Ishikawa (cell line): ENCODE measurements at regions not wholly inside any gene's neighbourhood (a gene's known extent, or its start where the extent isn't known, plus 50 kb on each side); places are given as distances from the start of the nearest gene placed in this dataset.

Experiments
- CEBPB ChIP-seq: IDR thresholded peaks from 2 replicates; pipeline ENCODE4 v1.6.1; 2012
- CREB1 ChIP-seq: IDR thresholded peaks from 2 replicates; pipeline ENCODE4 v1.6.1; 2012; ENCODE audit warnings: low read depth
- EGR1 ChIP-seq: IDR thresholded peaks from 2 replicates; pipeline ENCODE4 v1.6.1; 2012
- EP300 ChIP-seq: IDR thresholded peaks from 2 replicates; pipeline ENCODE4 v1.6.1; 2012; ENCODE audit warnings: borderline replicate concordance
- FOXM1 ChIP-seq: IDR thresholded peaks from 2 replicates; pipeline ENCODE4 v1.6.1; 2012; ENCODE audit warnings: low read depth, borderline replicate concordance
- MAX ChIP-seq: IDR thresholded peaks from 2 replicates; pipeline ENCODE4 v1.6.1; 2012
- NFIC ChIP-seq: IDR thresholded peaks from 2 replicates; pipeline ENCODE4 v1.6.1; 2012
- RAD21 ChIP-seq: IDR thresholded peaks from 2 replicates; pipeline ENCODE4 v1.6.1; 2012; ENCODE audit warnings: low read depth
- REST ChIP-seq: IDR thresholded peaks from 2 replicates; pipeline ENCODE4 v1.6.1; 2012; ENCODE audit warnings: low read depth, mild to moderate bottlenecking
- TAF1 ChIP-seq: IDR thresholded peaks from 2 replicates; pipeline ENCODE4 v1.6.1; 2012; ENCODE audit warnings: low read depth, mild to moderate bottlenecking
- TCF12 ChIP-seq: IDR thresholded peaks from 2 replicates; pipeline ENCODE4 v1.6.1; 2012; ENCODE audit warnings: low read depth
- TEAD4 ChIP-seq: IDR thresholded peaks from 2 replicates; pipeline ENCODE4 v1.6.1; 2012
- YY1 ChIP-seq: IDR thresholded peaks from 2 replicates; pipeline ENCODE4 v1.6.1; 2012; ENCODE audit warnings: low read depth
- ZBTB7A ChIP-seq: IDR thresholded peaks from 2 replicates; pipeline ENCODE4 v1.6.1; 2012; ENCODE audit warnings: low read depth
- TF ChIP-seq, protein P1 (sequence below): IDR thresholded peaks from 2 replicates; pipeline ENCODE4 v1.6.1; 2012

GRCh38 chr1:104733866-104734265, 984.2 kb downstream of the AMY1C start:
- TF ChIP-seq TAF1 (no peak), TCF12 (no peak), NFIC (no peak), EP300 (no peak), CEBPB (no peak), REST (no peak)
- TF ChIP-seq, protein P1, sequence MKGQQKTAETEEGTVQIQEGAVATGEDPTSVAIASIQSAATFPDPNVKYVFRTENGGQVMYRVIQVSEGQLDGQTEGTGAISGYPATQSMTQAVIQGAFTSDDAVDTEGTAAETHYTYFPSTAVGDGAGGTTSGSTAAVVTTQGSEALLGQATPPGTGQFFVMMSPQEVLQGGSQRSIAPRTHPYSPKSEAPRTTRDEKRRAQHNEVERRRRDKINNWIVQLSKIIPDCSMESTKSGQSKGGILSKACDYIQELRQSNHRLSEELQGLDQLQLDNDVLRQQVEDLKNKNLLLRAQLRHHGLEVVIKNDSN: no peak

DNA sequence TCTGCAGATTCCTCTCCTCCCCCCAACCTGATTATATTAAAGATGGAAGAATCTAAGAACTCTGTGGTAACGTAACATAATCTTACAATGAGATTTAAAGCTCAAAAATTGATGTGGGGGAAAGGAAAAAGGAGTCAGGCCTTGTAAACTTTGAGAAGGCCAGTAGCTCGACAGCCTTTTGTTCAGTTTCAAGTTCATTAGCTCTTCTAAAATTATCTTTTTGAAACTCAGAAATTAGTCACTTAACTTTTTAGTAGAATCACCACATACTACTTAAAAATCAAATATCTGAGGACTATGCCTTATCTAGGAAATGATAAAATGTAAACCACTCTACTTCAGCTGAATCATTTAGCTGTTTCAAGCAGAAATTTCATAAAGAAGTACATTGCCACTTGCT, 996.2 kb downstream of the AMY1C start:
- TF ChIP-seq RAD21 (no peak), TCF12 (no peak), NFIC (no peak), CREB1 (no peak), EP300 (no peak), REST (no peak), FOXM1 (no peak), TEAD4 (no peak), YY1 (no peak), CEBPB (no peak), EGR1 (no peak), ZBTB7A (no peak), TAF1 (no peak), MAX (no peak)
- TF ChIP-seq, protein P1: no peak

DNA sequence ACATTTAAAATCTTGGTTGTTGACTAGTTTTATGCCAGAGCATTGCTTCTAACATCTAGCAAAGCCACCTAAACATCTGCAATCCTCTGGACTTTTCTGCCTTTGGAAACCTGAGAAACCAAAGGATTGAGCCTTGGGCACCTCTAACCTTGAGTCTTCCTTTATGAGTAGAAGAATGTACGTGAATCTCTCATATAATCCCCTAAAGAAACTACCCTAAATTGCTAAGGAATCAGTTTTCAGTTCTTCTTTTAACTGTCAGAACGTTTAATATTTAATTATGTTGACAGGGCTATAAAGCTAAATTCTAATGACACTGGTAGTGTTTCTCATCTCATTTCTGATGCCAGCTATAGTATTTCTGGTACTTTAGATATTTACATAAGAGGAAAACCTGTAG, 997.3 kb downstream of the AMY1C start:
- no peak for TF ChIP-seq MAX
- no peak for TF ChIP-seq EP300
- no peak for TF ChIP-seq ZBTB7A
- TF ChIP-seq YY1: no peak
- TF ChIP-seq TCF12: no peak
- no peak for TF ChIP-seq CEBPB
- no peak for TF ChIP-seq REST
- no peak for TF ChIP-seq TEAD4
- TF ChIP-seq RAD21: no peak

GRCh38 chr1:104760017-104760416, 1010.3 kb downstream of the AMY1C start:
- no peak for TF ChIP-seq TCF12
- TF ChIP-seq, protein P1: no peak
- TF ChIP-seq FOXM1: no peak
- no peak for TF ChIP-seq TAF1
- TF ChIP-seq ZBTB7A: no peak
- no peak for TF ChIP-seq EP300
- no peak for TF ChIP-seq TEAD4
- no peak for TF ChIP-seq MAX
- TF ChIP-seq EGR1: no peak
- no peak for TF ChIP-seq NFIC
- TF ChIP-seq CEBPB: no peak
- no peak for TF ChIP-seq RAD21
